Activated naive CD4-positive, alpha-beta T cell treated with anti-CD3 and anti-CD28 coated beads, Interleukin-2, amount 50 U/mL, for 72 hours (primary cell): ENCODE measurements at regions not wholly inside any gene's neighbourhood (a gene's known extent, or its start where the extent isn't known, plus 50 kb on each side); places are given as distances from the start of the nearest gene placed in this dataset.
A peak's percentile ranks its signal among the peaks of the same experiment; 100 is the strongest.
"Not testable (repeated sequence)": the region's sequence is repeated elsewhere in the genome, so short reads cannot be mapped to it uniquely, and the experiment has no call there.

Experiments
- ATAC-seq, 2 donors: fragments of 150-1000 bp; cut with Tn5 transposase; 2 replicates each; pipeline ENCODE4 v1.10.0; 2021; ENCODE audit warnings: mild to moderate bottlenecking in 2 of 2, moderate library complexity in 2 of 2
- DNase-seq, 2 donors: peaks; one replicate each; pipeline ENCODE4 v3.0.0; 2021 to 2022; ENCODE audit warnings: low spot score in 2 of 2
- H3K27ac Mint-ChIP-seq, 2 donors: one replicate each; pipeline ENCODE4 v1.8.0; 2022; ENCODE audit warnings: mild to moderate bottlenecking in 2 of 2, mixed read lengths in 2 of 2
- H3K36me3 Mint-ChIP-seq, 2 donors: one replicate each; pipeline ENCODE4 v1.8.0; 2022; ENCODE audit warnings: mixed read lengths in 2 of 2
- H3K9me3 Mint-ChIP-seq, 2 donors: one replicate each; pipeline ENCODE4 v1.8.0; 2022; ENCODE audit warnings: mixed read lengths in 2 of 2

- H3K27ac Mint-ChIP-seq, DNase-seq, H3K36me3 Mint-ChIP-seq, ATAC-seq, H3K9me3 Mint-ChIP-seq: not testable (repeated sequence)
These were observed 117.1 kb upstream of the ECI2 start for GRCh38 chr6:4252445-4252844.

GRCh38 chr6:4250645-4251044 is 115.3 kb upstream of the ECI2 start:
- no peak for DNase-seq
- no peak for ATAC-seq
- H3K36me3 Mint-ChIP-seq = peaks cover 0 to 4% of the 10 kb centered on the region in 2 donors

GRCh38 chr6:4243832-4244231 is 108.5 kb upstream of the ECI2 start:
- peaks cover 4 to 24% of the 10 kb centered on the region in 2 donors for H3K9me3 Mint-ChIP-seq
- not testable (repeated sequence) for H3K27ac Mint-ChIP-seq, ATAC-seq, DNase-seq
- H3K36me3 Mint-ChIP-seq = peaks cover 5 to 13% of the 10 kb centered on the region in 2 donors

More at GRCh38 chr6:4250645-4251044, 115.3 kb upstream of the ECI2 start:
- Mint-ChIP-seq H3K27ac (no peak overlapping the region), H3K9me3 (peaks cover 4 to 12% of the 10 kb centered on the region in 2 donors)

GRCh38 chr6:4243237-4243636 is 107.9 kb upstream of the ECI2 start:
- no peak for ATAC-seq

GRCh38 chr6:4242601-4243000 is 107.2 kb upstream of the ECI2 start:
- no peak for ATAC-seq
- peaks cover 4 to 18% of the 10 kb centered on the region in 2 donors for H3K9me3 Mint-ChIP-seq
- H3K36me3 Mint-ChIP-seq = peaks cover 5 to 9% of the 10 kb centered on the region in 2 donors
- no peak overlapping the region for H3K27ac Mint-ChIP-seq
- DNase-seq = no peak

More at GRCh38 chr6:4243237-4243636, 107.9 kb upstream of the ECI2 start:
- DNase-seq = no peak
- no peak overlapping the region for H3K27ac Mint-ChIP-seq
- H3K36me3 Mint-ChIP-seq = peaks cover 5 to 9% of the 10 kb centered on the region in 2 donors
- peaks cover 4 to 20% of the 10 kb centered on the region in 2 donors for H3K9me3 Mint-ChIP-seq

GRCh38 chr6:4240148-4240547 is 104.8 kb upstream of the ECI2 start:
- ATAC-seq = no peak
- no peak for DNase-seq
- Mint-ChIP-seq H3K9me3 (peaks cover 0 to 12% of the 10 kb centered on the region in 2 donors), H3K27ac (no peak overlapping the region), H3K36me3 (peaks cover 5 to 9% of the 10 kb centered on the region in 2 donors)

GRCh38 chr6:4225161-4225872 is 89.9 kb upstream of the ECI2 start:
- no peak for DNase-seq
- Mint-ChIP-seq H3K27ac (no peak overlapping the region), H3K9me3 (peaks cover 3 to 7% of the 10 kb centered on the region in 2 donors), H3K36me3 (peaks cover 0 to 9% of the 10 kb centered on the region in 2 donors)
- no peak for ATAC-seq

- Mint-ChIP-seq H3K9me3 (peaks cover 0 to 9% of the 10 kb centered on the region in 2 donors), H3K27ac (no peak overlapping the region), H3K36me3 (peaks cover 0 to 9% of the 10 kb centered on the region in 2 donors)
- ATAC-seq = peak in 1 of 2 donors; percentile 94
- DNase-seq = no peak
These were observed 88.9 kb upstream of the ECI2 start for GRCh38 chr6:4224067-4224978.

- peaks cover 0 to 9% of the 10 kb centered on the region in 2 donors for H3K36me3 Mint-ChIP-seq
- H3K9me3 Mint-ChIP-seq = peaks cover 0 to 5% of the 10 kb centered on the region in 2 donors
- DNase-seq (no peak), ATAC-seq (no peak)
- H3K27ac Mint-ChIP-seq = no peak overlapping the region
These were observed 85.2 kb upstream of the ECI2 start for GRCh38 chr6:4220558-4220957.

- H3K27ac Mint-ChIP-seq, DNase-seq, ATAC-seq: not testable (repeated sequence)
- Mint-ChIP-seq H3K9me3 (peaks cover 3 to 12% of the 10 kb centered on the region in 2 donors), H3K36me3 (peaks cover 9 to 20% of the 10 kb centered on the region in 2 donors)
These were observed 83.4 kb upstream of the ECI2 start for GRCh38 chr6:4218619-4219317.

- ATAC-seq (no peak), DNase-seq (no peak)
- Mint-ChIP-seq H3K9me3 (peaks cover 6 to 18% of the 10 kb centered on the region in 2 donors), H3K36me3 (peaks cover 12 to 15% of the 10 kb centered on the region in 2 donors), H3K27ac (no peak overlapping the region)
These were observed 77.2 kb upstream of the ECI2 start for GRCh38 chr6:4212588-4212987.

- peak; percentile 86 to 87 for ATAC-seq
- Mint-ChIP-seq H3K36me3 (peaks cover 12 to 15% of the 10 kb centered on the region in 2 donors), H3K27ac (no peak overlapping the region)
These were observed 75.4 kb upstream of the ECI2 start for GRCh38 chr6:4210629-4211419.

GRCh38 chr6:4209196-4209595 is 73.8 kb upstream of the ECI2 start:
- peaks cover 15 to 17% of the 10 kb centered on the region in 2 donors for H3K36me3 Mint-ChIP-seq
- no peak for ATAC-seq
- peaks cover 11% of the 10 kb centered on the region in 2 donors for H3K9me3 Mint-ChIP-seq
- DNase-seq = no peak
- H3K27ac Mint-ChIP-seq = no peak overlapping the region

More at GRCh38 chr6:4210629-4211419, 75.4 kb upstream of the ECI2 start:
- peak in 1 of 2 donors; percentile 67 for DNase-seq
- H3K9me3 Mint-ChIP-seq = peaks cover 6 to 18% of the 10 kb centered on the region in 2 donors

GRCh38 chr6:4208158-4208557 is 72.8 kb upstream of the ECI2 start:
- DNase-seq = no peak
- Mint-ChIP-seq H3K9me3 (peaks cover 12 to 17% of the 10 kb centered on the region in 2 donors), H3K27ac (peak overlapping the region in 1 of 2 donors; percentile 10), H3K36me3 (peaks cover 7 to 18% of the 10 kb centered on the region in 2 donors)
- no peak for ATAC-seq

- Mint-ChIP-seq H3K9me3 (peaks cover 6 to 16% of the 10 kb centered on the region in 2 donors), H3K36me3 (peaks cover 7 to 27% of the 10 kb centered on the region in 2 donors)
- H3K27ac Mint-ChIP-seq, DNase-seq, ATAC-seq: not testable (repeated sequence)
These were observed 68.5 kb upstream of the ECI2 start for GRCh38 chr6:4203642-4204417.
